Trophoblast cell (in vitro differentiated cells and primary cell): ENCODE measurements at regions not wholly inside any gene's neighbourhood (a gene's known extent, or its start where the extent isn't known, plus 50 kb on each side); places are given as distances from the start of the nearest gene placed in this dataset.
"Not testable (repeated sequence)": the region's sequence is repeated elsewhere in the genome, so short reads cannot be mapped to it uniquely, and the experiment has no call there.

Experiments used
- DNase-seq, 2 donors: peaks; one replicate each; pipeline ENCODE4 v3.0.0-alpha.2; 2016
- H2AFZ ChIP-seq: 2 replicates; pipeline ENCODE4 v1.6.1; 2013; ENCODE audit warnings: low read length, moderate library complexity, mild to moderate bottlenecking; ENCODE audit not compliant: insufficient read depth, poor library complexity
- H2AK5ac ChIP-seq: 2 replicates; pipeline ENCODE4 v1.6.1; 2013; ENCODE audit warnings: mild to moderate bottlenecking, low read length
- H2BK120ac ChIP-seq: 2 replicates; pipeline ENCODE4 v1.6.1; 2013; ENCODE audit warnings: low read length, mild to moderate bottlenecking, moderate library complexity; ENCODE audit not compliant: insufficient read depth, poor library complexity
- H2BK12ac ChIP-seq: 2 replicates; pipeline ENCODE4 v1.6.1; 2013; ENCODE audit warnings: mild to moderate bottlenecking, low read length, moderate library complexity
- H2BK5ac ChIP-seq: 2 replicates; pipeline ENCODE4 v1.6.1; 2013; ENCODE audit warnings: low read length, low read depth, moderate library complexity, mild to moderate bottlenecking; ENCODE audit not compliant: poor library complexity
- H3K14ac ChIP-seq: 2 replicates; pipeline ENCODE4 v1.6.1; 2013; ENCODE audit warnings: mild to moderate bottlenecking, low read length
- H3K18ac ChIP-seq: 2 replicates; pipeline ENCODE4 v1.6.1; 2013; ENCODE audit warnings: mild to moderate bottlenecking, low read length
- H3K23ac ChIP-seq: 2 replicates; pipeline ENCODE4 v1.6.1; 2013; ENCODE audit warnings: low read length
- H3K27ac ChIP-seq: 2 replicates; pipeline ENCODE4 v1.5.1; 2013; ENCODE audit warnings: low read depth, mild to moderate bottlenecking, inconsistent platforms, low read length, moderate library complexity
- H3K27me3 ChIP-seq: 2 replicates; pipeline ENCODE4 v1.6.1; 2013; ENCODE audit warnings: inconsistent platforms, mild to moderate bottlenecking, low read length, moderate library complexity; ENCODE audit not compliant: insufficient read depth
- H3K36me3 ChIP-seq, 2 experiments: 1 replicate in 1 of 2; 2 replicates in 1 of 2; pipeline ENCODE4 v1.6.1; 2013; ENCODE audit warnings: low read length in 2 of 2, mild to moderate bottlenecking in 2 of 2, moderate library complexity in 1 of 2; ENCODE audit not compliant: insufficient read depth in 2 of 2, control insufficient read depth in 1 of 2
- H3K4ac ChIP-seq: 2 replicates; pipeline ENCODE4 v1.6.1; 2013; ENCODE audit warnings: low read depth, mild to moderate bottlenecking, low read length, moderate library complexity
- H3K4me1 ChIP-seq, 2 experiments: 1 replicate in 1 of 2; 2 replicates in 1 of 2; pipeline ENCODE4 v1.6.1; 2013; ENCODE audit warnings: low read length in 2 of 2, mild to moderate bottlenecking in 2 of 2, moderate library complexity in 1 of 2; ENCODE audit not compliant: insufficient read depth in 2 of 2, control insufficient read depth in 1 of 2
- H3K4me2 ChIP-seq: 2 replicates; pipeline ENCODE4 v1.6.1; 2013; ENCODE audit warnings: inconsistent platforms, mild to moderate bottlenecking, low read length, moderate library complexity
- H3K4me3 ChIP-seq: 2 replicates; pipeline ENCODE4 v1.5.1; 2013; ENCODE audit warnings: mild to moderate bottlenecking, low read depth, low read length, inconsistent platforms
- H3K79me1 ChIP-seq: one replicate; pipeline ENCODE4 v1.6.1; 2013; ENCODE audit warnings: low read length
- H3K79me2 ChIP-seq: 2 replicates; pipeline ENCODE4 v1.6.1; 2013; ENCODE audit warnings: low read length, mild to moderate bottlenecking; ENCODE audit not compliant: control insufficient read depth, insufficient read depth, poor library complexity
- H3K9ac ChIP-seq: 2 replicates; pipeline ENCODE4 v1.6.1; 2013; ENCODE audit warnings: mild to moderate bottlenecking, low read length
- H3K9me3 ChIP-seq: 2 replicates; pipeline ENCODE4 v1.6.1; 2013; ENCODE audit warnings: low read depth, mild to moderate bottlenecking, control low read depth, inconsistent platforms, low read length; ENCODE audit not compliant: insufficient read depth
- H4K12ac ChIP-seq: 2 replicates; pipeline ENCODE4 v1.6.1; 2013; ENCODE audit warnings: low read depth, mild to moderate bottlenecking, low read length, moderate library complexity
- H4K8ac ChIP-seq: 2 replicates; pipeline ENCODE4 v1.6.1; 2013; ENCODE audit warnings: low read depth, mild to moderate bottlenecking, low read length, moderate library complexity
- H4K91ac ChIP-seq: one replicate; pipeline ENCODE4 v1.6.1; 2013; ENCODE audit warnings: low read depth, mild to moderate bottlenecking, low read length, moderate library complexity
- WGBS: extraction: QIAGEN DNeasy Blood & Tissue Kit; methylation state at CpG from one replicate; pipeline ENCODE4 v1.1.7; 2013; ENCODE audit warnings: missing lambda C conversion rate; ENCODE audit not compliant: insufficient read length, insufficient coverage; ENCODE audit errors: extremely low coverage; 5-methylcytosine and 5-hydroxymethylcytosine counted together

- DNase-seq = no peak
- H3K4me2 ChIP-seq = no peak overlapping the region
- no peak overlapping the region for H3K9ac ChIP-seq
- H3K36me3 ChIP-seq = no peaks in the 10 kb centered on the region
- no peaks in the 10 kb centered on the region for H3K27me3 ChIP-seq
- no peak overlapping the region for H4K12ac ChIP-seq
- no peaks in the 10 kb centered on the region for H3K79me1 ChIP-seq
- no peak overlapping the region for H3K23ac ChIP-seq
- no peak overlapping the region for H2BK120ac ChIP-seq
- no peak overlapping the region for H2AK5ac ChIP-seq
- no peak overlapping the region for H2AFZ ChIP-seq
- H3K27ac ChIP-seq = no peak overlapping the region
- H3K4ac ChIP-seq = no peak overlapping the region
- WGBS = no CpG with 5 or more reads among the region's 7 CpGs
- H4K91ac ChIP-seq = no peak overlapping the region
- no peaks in the 10 kb centered on the region for H3K4me1 ChIP-seq
- no peak overlapping the region for H4K8ac ChIP-seq
- no peaks in the 10 kb centered on the region for H3K9me3 ChIP-seq
- H2BK12ac ChIP-seq = no peak overlapping the region
- no peak overlapping the region for H3K14ac ChIP-seq
- no peaks in the 10 kb centered on the region for H3K79me2 ChIP-seq
- no peak overlapping the region for H3K18ac ChIP-seq
- no peak overlapping the region for H2BK5ac ChIP-seq
- H3K4me3 ChIP-seq = no peak overlapping the region
Observed at GRCh38 chr22:41036924-41037323, 55.5 kb upstream of the EP300 start.

GRCh38 chr22:41038732-41039131 is 53.7 kb upstream of the EP300 start:
- Histone ChIP-seq H2BK5ac (no peak overlapping the region), H3K4me2 (no peak overlapping the region), H2AK5ac (no peak overlapping the region), H3K14ac (no peak overlapping the region), H3K27me3 (no peaks in the 10 kb centered on the region), H3K27ac (no peak overlapping the region), H3K9me3 (no peaks in the 10 kb centered on the region), H3K23ac (no peak overlapping the region), H3K4ac (no peak overlapping the region), H2BK120ac (no peak overlapping the region), H3K79me2 (no peaks in the 10 kb centered on the region), H4K8ac (no peak overlapping the region), H3K79me1 (no peaks in the 10 kb centered on the region), H2BK12ac (no peak overlapping the region), H3K4me1 (no peaks in the 10 kb centered on the region), H3K9ac (no peak overlapping the region), H3K18ac (no peak overlapping the region), H3K36me3 (no peaks in the 10 kb centered on the region), H4K91ac (no peak overlapping the region), H4K12ac (no peak overlapping the region), H2AFZ (no peak overlapping the region), H3K4me3 (no peak overlapping the region)
- no peak for DNase-seq
- WGBS = no CpG with 5 or more reads among the region's 4 CpGs

GRCh38 chr22:41039641-41040040 is 52.8 kb upstream of the EP300 start:
- H4K12ac ChIP-seq = not testable (repeated sequence)
- no CpG with 5 or more reads among the region's 9 CpGs for WGBS

GRCh38 chr22:41040483-41040882 is 51.9 kb upstream of the EP300 start:
- no peaks in the 10 kb centered on the region for H3K79me1 ChIP-seq
- no peak overlapping the region for H3K4ac ChIP-seq
- no peak overlapping the region for H4K12ac ChIP-seq
- no peak overlapping the region for H2BK5ac ChIP-seq
- no peaks in the 10 kb centered on the region for H3K36me3 ChIP-seq
- no peak overlapping the region for H3K23ac ChIP-seq
- no peak overlapping the region for H3K9ac ChIP-seq
- no peak overlapping the region for H3K4me3 ChIP-seq
- H3K4me1 ChIP-seq = no peaks in the 10 kb centered on the region
- no peak overlapping the region for H2AK5ac ChIP-seq
- H2BK120ac ChIP-seq = no peak overlapping the region
- H2BK12ac ChIP-seq = no peak overlapping the region
- H3K18ac ChIP-seq = no peak overlapping the region
- H3K79me2 ChIP-seq = no peaks in the 10 kb centered on the region
- no peaks in the 10 kb centered on the region for H3K9me3 ChIP-seq
- no peak for DNase-seq
- no peak overlapping the region for H3K14ac ChIP-seq
- H4K91ac ChIP-seq = no peak overlapping the region
- no peak overlapping the region for H3K27ac ChIP-seq
- no peak overlapping the region for H3K4me2 ChIP-seq
- no CpG with 5 or more reads among the region's 1 CpG for WGBS
- H4K8ac ChIP-seq = no peak overlapping the region
- no peak overlapping the region for H2AFZ ChIP-seq
- H3K27me3 ChIP-seq = no peaks in the 10 kb centered on the region

More at GRCh38 chr22:41039641-41040040, 52.8 kb upstream of the EP300 start:
- H3K4me1 ChIP-seq, H3K14ac ChIP-seq, DNase-seq, H3K79me1 ChIP-seq, H4K91ac ChIP-seq, H2BK120ac ChIP-seq, H4K8ac ChIP-seq, H3K79me2 ChIP-seq, H3K27me3 ChIP-seq, H2BK12ac ChIP-seq, H2AFZ ChIP-seq, H3K4me2 ChIP-seq, H2BK5ac ChIP-seq, H3K18ac ChIP-seq, H3K36me3 ChIP-seq, H2AK5ac ChIP-seq, H3K9me3 ChIP-seq, H3K4ac ChIP-seq, H3K4me3 ChIP-seq, H3K23ac ChIP-seq, H3K9ac ChIP-seq, H3K27ac ChIP-seq: not testable (repeated sequence)
